HEK293 (cell line): ENCODE measurements at regions not wholly inside any gene's neighbourhood (a gene's known extent, or its start where the extent isn't known, plus 50 kb on each side); places are given as distances from the start of the nearest gene placed in this dataset.

Experiments
- CTCF ChIA-PET: fragments of 350-600 bp; formaldehyde crosslinking; extraction: SDS; loops from one replicate; lab custom pipeline; 2021; ENCODE audit warnings: antibody characterized with exemption; lab: Yijun Ruan, JAX
- POLR2A ChIA-PET: fragments of 300-600 bp; formaldehyde crosslinking; extraction: SDS; loops from one replicate; lab custom pipeline; 2020; ENCODE audit warnings: antibody characterized with exemption, inconsistent platforms; lab: Yijun Ruan, JAX
- H3K27ac ChIP-seq: fragments of 200-500 bp; sonication (Bioruptor generic); 2 replicates; pipeline ENCODE4 v1.5.1; 2014; ENCODE audit warnings: low read depth, low read length, control low read depth, inconsistent platforms; ENCODE audit errors: extremely low read depth
- H3K36me3 ChIP-seq, 2 experiments: fragments of 200-500 bp in 1 of 2; sonication (Bioruptor generic) in 1 of 2; 1 replicate in 1 of 2; 2 replicates in 1 of 2; pipeline ENCODE4 v1.5.1; 2014 to 2017; ENCODE audit warnings: inconsistent platforms in 2 of 2, low read length in 2 of 2; ENCODE audit not compliant: control insufficient read depth in 2 of 2, insufficient read depth in 1 of 2
- H3K4me1 ChIP-seq: fragments of 200-500 bp; sonication (Bioruptor generic); 2 replicates; pipeline ENCODE4 v1.5.1; 2014; ENCODE audit warnings: mild to moderate bottlenecking, low read length, inconsistent platforms; ENCODE audit not compliant: control insufficient read depth, insufficient read depth
- H3K4me3 ChIP-seq: 2 replicates; pipeline ENCODE4 v1.5.1; 2011; ENCODE audit warnings: low read depth, mild to moderate bottlenecking, control low read depth, low read length, moderate library complexity
- H3K9me3 ChIP-seq: fragments of 200-500 bp; sonication (Bioruptor generic); 2 replicates; pipeline ENCODE4 v1.5.1; 2014; ENCODE audit warnings: low read depth, low read length, inconsistent platforms; ENCODE audit not compliant: control insufficient read depth, insufficient read depth
- EGR2 ChIP-seq: fragments of 450-650 bp; formaldehyde crosslinking; IDR thresholded peaks from 2 replicates; pipeline ENCODE4 v1.5.1; 2016; ENCODE audit warnings: low read depth, missing biosample characterization, missing genetic modification characterization
- HOXA7 ChIP-seq: sonication (generic); formaldehyde crosslinking; IDR thresholded peaks from 2 replicates; pipeline ENCODE4 v1.8.1; 2022; ENCODE audit warnings: missing genetic modification reagents, borderline replicate concordance
- INSM2 ChIP-seq: fragments of 450-650 bp; formaldehyde crosslinking; IDR thresholded peaks from 2 replicates; pipeline ENCODE4 v1.5.1; 2016; ENCODE audit warnings: missing biosample characterization, missing genetic modification characterization
- KLF9 ChIP-seq: fragments of 450-650 bp; formaldehyde crosslinking; IDR thresholded peaks from 2 replicates; pipeline ENCODE4 v1.5.1; 2016; ENCODE audit warnings: missing biosample characterization, missing genetic modification characterization, low read depth
- PRDM1 ChIP-seq: fragments of 450-650 bp; formaldehyde crosslinking; IDR thresholded peaks from 2 replicates; pipeline ENCODE4; 2016; ENCODE audit warnings: missing biosample characterization, missing genetic modification characterization
- REST ChIP-seq: fragments of 450-650 bp; formaldehyde crosslinking; IDR thresholded peaks from 2 replicates; pipeline ENCODE4 v1.5.1; 2016; ENCODE audit warnings: missing biosample characterization, missing genetic modification characterization
- SETDB1 ChIP-seq: IDR thresholded peaks from one replicate; pipeline ENCODE4 v1.6.1; 2017; ENCODE audit warnings: mild to moderate bottlenecking, low read length, moderate library complexity, mixed read lengths; ENCODE audit not compliant: insufficient read length
- ZBTB1 ChIP-seq: fragments of 450-650 bp; formaldehyde crosslinking; IDR thresholded peaks from 2 replicates; pipeline ENCODE4 v1.5.1; 2016; ENCODE audit warnings: missing biosample characterization, missing genetic modification characterization
- ZBTB6 ChIP-seq: fragments of 450-650 bp; formaldehyde crosslinking; IDR thresholded peaks from 2 replicates; pipeline ENCODE4 v1.5.1; 2017; ENCODE audit warnings: missing biosample characterization, missing genetic modification characterization
- ZFP41 ChIP-seq: fragments of 450-650 bp; formaldehyde crosslinking; IDR thresholded peaks from 2 replicates; pipeline ENCODE4 v1.5.1; 2016; ENCODE audit warnings: missing biosample characterization, missing genetic modification characterization, borderline replicate concordance
- ZNF112 ChIP-seq: fragments of 450-650 bp; formaldehyde crosslinking; IDR thresholded peaks from 2 replicates; pipeline ENCODE4 v1.5.0; 2017; ENCODE audit warnings: missing biosample characterization, missing genetic modification characterization
- ZNF140 ChIP-seq: fragments of 450-650 bp; formaldehyde crosslinking; IDR thresholded peaks from 2 replicates; pipeline ENCODE4 v1.5.1; 2016; ENCODE audit warnings: missing biosample characterization, missing genetic modification characterization
- ZNF16 ChIP-seq: fragments of 450-650 bp; formaldehyde crosslinking; IDR thresholded peaks from 2 replicates; pipeline ENCODE4 v1.5.1; 2016; ENCODE audit warnings: low read depth, missing biosample characterization, missing genetic modification characterization
- ZNF175 ChIP-seq: fragments of 450-650 bp; formaldehyde crosslinking; IDR thresholded peaks from 2 replicates; pipeline ENCODE4 v1.5.1; 2016; ENCODE audit warnings: missing biosample characterization, missing genetic modification characterization
- ZNF184 ChIP-seq: fragments of 450-650 bp; IDR thresholded peaks from 2 replicates; pipeline ENCODE4 v1.5.1; 2018; ENCODE audit warnings: missing biosample characterization, mild to moderate bottlenecking, missing genetic modification characterization
- ZNF2 ChIP-seq: fragments of 450-650 bp; formaldehyde crosslinking; IDR thresholded peaks from 2 replicates; pipeline ENCODE4 v1.5.1; 2016; ENCODE audit warnings: missing biosample characterization, missing genetic modification characterization
- ZNF223 ChIP-seq: fragments of 450-650 bp; formaldehyde crosslinking; IDR thresholded peaks from 2 replicates; pipeline ENCODE4 v1.5.1; 2016; ENCODE audit warnings: missing biosample characterization, missing genetic modification characterization
- ZNF341 ChIP-seq: fragments of 450-650 bp; formaldehyde crosslinking; IDR thresholded peaks from 2 replicates; pipeline ENCODE4; 2016; ENCODE audit warnings: low read depth, missing biosample characterization, missing genetic modification characterization
- ZNF354C ChIP-seq: fragments of 450-650 bp; formaldehyde crosslinking; IDR thresholded peaks from 2 replicates; pipeline ENCODE4 v1.5.1; 2016; ENCODE audit warnings: missing biosample characterization, missing genetic modification characterization, low read depth, borderline replicate concordance
- ZNF37A ChIP-seq: fragments of 450-650 bp; IDR thresholded peaks from 2 replicates; pipeline ENCODE4 v1.5.1; 2018; ENCODE audit warnings: missing biosample characterization, missing genetic modification characterization
- ZNF404 ChIP-seq: fragments of 450-650 bp; formaldehyde crosslinking; IDR thresholded peaks from 2 replicates; pipeline ENCODE4 v1.5.1; 2017; ENCODE audit warnings: missing biosample characterization, missing genetic modification characterization
- ZNF513 ChIP-seq: fragments of 450-650 bp; IDR thresholded peaks from 2 replicates; pipeline ENCODE4 v1.5.1; 2018; ENCODE audit warnings: missing biosample characterization, missing genetic modification characterization
- ZNF521 ChIP-seq: fragments of 450-650 bp; formaldehyde crosslinking; IDR thresholded peaks from 2 replicates; pipeline ENCODE4 v1.5.1; 2017; ENCODE audit warnings: missing biosample characterization, mild to moderate bottlenecking, missing genetic modification characterization
- ZNF529 ChIP-seq: fragments of 450-650 bp; formaldehyde crosslinking; IDR thresholded peaks from 2 replicates; pipeline ENCODE4 v1.5.1; 2017; ENCODE audit warnings: missing genetic modification characterization, missing biosample characterization; ENCODE audit not compliant: insufficient replicate concordance
- ZNF548 ChIP-seq: fragments of 450-650 bp; formaldehyde crosslinking; IDR thresholded peaks from 2 replicates; pipeline ENCODE4 v1.5.1; 2016; ENCODE audit warnings: missing biosample characterization, missing genetic modification characterization
- ZNF555 ChIP-seq: fragments of 450-650 bp; formaldehyde crosslinking; conservative IDR thresholded peaks from 2 replicates; pipeline ENCODE4 v1.5.1; 2017; ENCODE audit warnings: missing biosample characterization, mild to moderate bottlenecking, missing genetic modification characterization, inconsistent platforms
- ZNF558 ChIP-seq: fragments of 450-650 bp; formaldehyde crosslinking; IDR thresholded peaks from 2 replicates; pipeline ENCODE4 v1.5.1; 2016; ENCODE audit warnings: missing biosample characterization, missing genetic modification characterization
- ZNF629 ChIP-seq: fragments of 450-650 bp; formaldehyde crosslinking; IDR thresholded peaks from 2 replicates; pipeline ENCODE4 v1.5.1; 2017; ENCODE audit warnings: missing biosample characterization, missing genetic modification characterization
- ZNF658 ChIP-seq: fragments of 450-650 bp; formaldehyde crosslinking; IDR thresholded peaks from 2 replicates; pipeline ENCODE4; 2016; ENCODE audit warnings: missing biosample characterization, missing genetic modification characterization
- ZNF660 ChIP-seq: fragments of 450-650 bp; IDR thresholded peaks from 2 replicates; pipeline ENCODE4 v1.5.1; 2018; ENCODE audit warnings: missing biosample characterization, mild to moderate bottlenecking, missing genetic modification characterization
- ZNF768 ChIP-seq: fragments of 450-650 bp; formaldehyde crosslinking; IDR thresholded peaks from 2 replicates; pipeline ENCODE4 v1.5.1; 2018; ENCODE audit warnings: missing biosample characterization, mild to moderate bottlenecking, missing genetic modification characterization
- ZNF776 ChIP-seq: fragments of 450-650 bp; formaldehyde crosslinking; IDR thresholded peaks from 2 replicates; pipeline ENCODE4 v1.5.0; 2017; ENCODE audit warnings: missing biosample characterization, missing genetic modification characterization, borderline replicate concordance
- ZNF777 ChIP-seq: fragments of 450-650 bp; formaldehyde crosslinking; IDR thresholded peaks from 2 replicates; pipeline ENCODE4 v1.5.1; 2017; ENCODE audit warnings: missing biosample characterization, missing genetic modification characterization, borderline replicate concordance
- ZNF830 ChIP-seq: fragments of 450-650 bp; IDR thresholded peaks from 2 replicates; pipeline ENCODE4 v1.5.0; 2018; ENCODE audit warnings: missing biosample characterization, missing genetic modification characterization, low read depth, mild to moderate bottlenecking, moderate library complexity
- ZSCAN23 ChIP-seq: fragments of 450-650 bp; formaldehyde crosslinking; IDR thresholded peaks from 2 replicates; pipeline ENCODE4 v1.5.1; 2016; ENCODE audit warnings: missing biosample characterization, missing genetic modification characterization

GRCh38 chr14:30417121-30417520 lies 141.8 kb upstream of the G2E3 start:
- POLR2A ChIA-PET: no interaction called here

GRCh38 chr14:30417999-30418398 lies 141.0 kb upstream of the G2E3 start:
- H3K4me3 ChIP-seq: no peak overlapping the region
- ChIA-PET POLR2A (no interaction called here), CTCF (no interaction called here)
- H3K36me3 ChIP-seq: no peaks in the 10 kb centered on the region
- H3K4me1 ChIP-seq: no peaks in the 10 kb centered on the region
- no peak overlapping the region for H3K27ac ChIP-seq
- no peaks in the 10 kb centered on the region for H3K9me3 ChIP-seq
- no peak for TF ChIP-seq ZNF404 (tag by site-specific recombination)
- TF ChIP-seq ZNF830 (tag by site-specific recombination): no peak
- TF ChIP-seq ZNF175 (tag by site-specific recombination): no peak
- TF ChIP-seq ZNF354C: no peak
- no peak for TF ChIP-seq SETDB1
- TF ChIP-seq ZNF558 (tag by site-specific recombination): no peak
- no peak for TF ChIP-seq ZNF341 (tag by site-specific recombination)
- TF ChIP-seq INSM2 (tag by site-specific recombination): no peak
- no peak for TF ChIP-seq ZNF37A
- TF ChIP-seq ZNF658 (tag by site-specific recombination): no peak
- no peak for TF ChIP-seq ZNF555
- TF ChIP-seq REST (tag by site-specific recombination): no peak
- no peak for TF ChIP-seq ZNF776
- no peak for TF ChIP-seq ZNF768 (tag by site-specific recombination)
- TF ChIP-seq ZNF140 (tag by site-specific recombination): no peak
- no peak for TF ChIP-seq ZNF777 (tag by site-specific recombination)
- TF ChIP-seq PRDM1 (tag by site-specific recombination): no peak
- no peak for TF ChIP-seq ZNF629 (tag by site-specific recombination)
- no peak for TF ChIP-seq ZNF223 (tag by site-specific recombination)
- TF ChIP-seq ZBTB6 (tag by site-specific recombination): no peak

More at GRCh38 chr14:30417121-30417520, 141.8 kb upstream of the G2E3 start:
- CTCF ChIA-PET: interaction anchor here (0.7 kb wide), 1 partner anchor 399 kb away, joined by 4 read pairs; no protein-coding TSS in a partner anchor
- Histone ChIP-seq H3K9me3 (no peaks in the 10 kb centered on the region), H3K4me3 (no peak overlapping the region), H3K36me3 (peaks cover 0 to 2% of the 10 kb centered on the region in 2 experiments; a peak in 1 of 3 replicates), H3K27ac (no peak overlapping the region), H3K4me1 (no peaks in the 10 kb centered on the region)
- no peak for TF ChIP-seq ZNF184 (tag by site-specific recombination)
- TF ChIP-seq ZNF660 (tag by site-specific recombination): no peak
- TF ChIP-seq ZNF341 (tag by site-specific recombination): no peak
- no peak for TF ChIP-seq ZNF629 (tag by site-specific recombination)
- TF ChIP-seq EGR2 (tag by site-specific recombination): no peak
- no peak for TF ChIP-seq ZNF548 (tag by site-specific recombination)
- no peak for TF ChIP-seq ZNF112 (tag by site-specific recombination)
- TF ChIP-seq HOXA7 (CRISPR knock-in tag): no peak
- no peak for TF ChIP-seq ZBTB1 (tag by site-specific recombination)
- no peak for TF ChIP-seq ZNF2 (tag by site-specific recombination)
- no peak for TF ChIP-seq ZNF521 (tag by site-specific recombination)
- no peak for TF ChIP-seq ZNF529 (tag by site-specific recombination)
- TF ChIP-seq ZFP41 (tag by site-specific recombination): no peak
- no peak for TF ChIP-seq ZNF513 (tag by site-specific recombination)
- TF ChIP-seq ZNF16: no peak
- TF ChIP-seq KLF9 (tag by site-specific recombination): no peak
- TF ChIP-seq ZSCAN23: no peak
